ENCODE measurements at regions not wholly inside any gene's neighbourhood (a gene's known extent, or its start where the extent isn't known, plus 50 kb on each side); places are given as distances from the start of the nearest gene placed in this dataset.

- Histone ChIP-seq H3K27me3 (ENCODE audit: insufficient read depth) (no peaks in the 10 kb centered on the region), H4K20me1 (replicated peaks; ENCODE audit: insufficient read depth) (no peaks in the 10 kb centered on the region), H3K36me3 (ENCODE audit: insufficient read depth) (no peaks in the 10 kb centered on the region), H2AFZ (no peak overlapping the region), H3K27ac (ENCODE audit: low read depth) (no peak overlapping the region), H3K4me3 (no peak overlapping the region), H3K9me2 (ENCODE audit: insufficient read depth) (0 out of 2 replicates have a peak, but pooled peaks cover 5% of the 10 kb centered on the region), H3K4me1 (ENCODE audit: insufficient read depth) (no peaks in the 10 kb centered on the region), H3K4me2 (no peak overlapping the region), H3F3A (replicated peaks; ENCODE audit: low read depth) (no peaks in the 10 kb centered on the region), H3K79me2 (replicated peaks; ENCODE audit: insufficient read depth) (no peaks in the 10 kb centered on the region)
- no peak for ATAC-seq
- no peak for TF ChIP-seq STAT1 (IDR thresholded peaks at IDR 0.05; ENCODE audit: unreplicated experiment)
- TF ChIP-seq POLR2AphosphoS5 (IDR thresholded peaks at IDR 0.05; ENCODE audit: low read depth), result no peak
- no peak for TF ChIP-seq NANOG (IDR thresholded peaks at IDR 0.05; ENCODE audit: borderline replicate concordance)
- TF ChIP-seq CREB1 (CRISPR knock-in tag; IDR thresholded peaks at IDR 0.05; ENCODE audit: low read depth), result no peak
- no peak for TF ChIP-seq JUNB (IDR thresholded peaks at IDR 0.05; ENCODE audit: unreplicated experiment)
- no peak for TF ChIP-seq EZH2phosphoT487 (IDR thresholded peaks at IDR 0.05; ENCODE audit: unreplicated experiment)
- no peak for TF ChIP-seq REST (IDR thresholded peaks at IDR 0.05; ENCODE audit: unreplicated experiment)
- no peak for TF ChIP-seq ZNF114 (CRISPR knock-in tag; IDR thresholded peaks at IDR 0.05)
- no peak for TF ChIP-seq ZNF331 (CRISPR knock-in tag; IDR thresholded peaks at IDR 0.05; ENCODE audit: low read depth)
- TF ChIP-seq CTCF (conservative IDR thresholded peaks at IDR 0.05; ENCODE audit: low read depth in 2 of 2), result no peak
- TF ChIP-seq ZNF462 (CRISPR knock-in tag; IDR thresholded peaks at IDR 0.05), result no peak
- TF ChIP-seq ETS1 (IDR thresholded peaks at IDR 0.05), result no peak
- TF ChIP-seq EZH2 (IDR thresholded peaks at IDR 0.05; ENCODE audit: low read depth, unreplicated experiment), result no peak
- Mint-ChIP-seq H3K36me3 (ENCODE audit: low read depth) (no peaks in the 10 kb centered on the region), H3K4me1 (no peaks in the 10 kb centered on the region; the same call in 2 of the 3 replicates), H3K27ac (no peak overlapping the region), H3K9me3 (no peaks in the 10 kb centered on the region; the same call in 2 of the 3 replicates), H3K27me3 (ENCODE audit: insufficient read depth, low read depth, poor library complexity) (peaks cover 11% of the 10 kb centered on the region), H3K4me3 (no peak overlapping the region)
- DNase-seq (ENCODE audit: low spot score), result no peak
Observed at GRCh38 chr6:4707011-4707410, 69.2 kb upstream of the CDYL start.

Data from GM23338 (cell line).